ENCODE measurements at regions not wholly inside any gene's neighbourhood (a gene's known extent, or its start where the extent isn't known, plus 50 kb on each side); places are given as distances from the start of the nearest gene placed in this dataset.

DNA sequence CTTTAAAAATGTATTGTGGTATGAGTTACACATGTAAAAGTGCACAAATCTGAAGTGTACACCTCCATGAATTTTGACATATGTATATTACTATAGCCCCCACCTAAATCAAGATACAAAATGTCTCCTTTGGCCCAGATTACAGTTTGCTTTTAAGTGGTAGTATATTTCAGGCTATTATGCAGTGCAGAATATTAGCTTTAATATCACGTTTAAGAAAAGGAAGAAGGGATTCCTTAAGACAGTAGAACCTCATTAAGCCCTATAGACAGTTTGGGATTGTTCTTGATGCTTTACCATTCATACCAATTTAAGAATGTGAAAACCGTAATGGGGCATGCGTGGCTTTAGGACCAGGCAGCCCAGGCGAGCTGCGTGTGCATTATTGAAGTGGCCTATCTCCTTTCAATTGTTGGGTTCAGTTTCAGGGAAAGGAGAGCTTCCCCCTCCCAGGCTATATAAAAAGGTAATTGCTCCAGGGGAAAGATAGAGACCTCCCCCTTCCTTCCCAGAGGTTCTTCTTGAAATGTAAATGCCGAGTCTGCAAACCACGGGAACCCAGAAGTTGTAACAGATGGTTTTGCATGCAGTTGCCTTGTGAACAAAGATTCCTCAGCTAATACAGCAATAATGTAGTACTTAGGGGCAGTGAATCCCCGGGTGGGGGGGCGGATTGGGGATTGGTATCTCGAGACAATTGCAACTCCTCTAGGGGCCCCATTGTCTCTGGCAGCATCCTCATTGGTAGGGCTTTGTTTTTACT is 106.1 kb downstream of the UCHL1 start (continued):
- TF ChIP-seq ZNF70 (CRISPR knock-in tag; IDR thresholded peaks at IDR 0.05): no peak
- no peak for TF ChIP-seq BACH2 (CRISPR knock-in tag; IDR thresholded peaks at IDR 0.05; ENCODE audit: borderline replicate concordance)
- TF ChIP-seq, protein P1, sequence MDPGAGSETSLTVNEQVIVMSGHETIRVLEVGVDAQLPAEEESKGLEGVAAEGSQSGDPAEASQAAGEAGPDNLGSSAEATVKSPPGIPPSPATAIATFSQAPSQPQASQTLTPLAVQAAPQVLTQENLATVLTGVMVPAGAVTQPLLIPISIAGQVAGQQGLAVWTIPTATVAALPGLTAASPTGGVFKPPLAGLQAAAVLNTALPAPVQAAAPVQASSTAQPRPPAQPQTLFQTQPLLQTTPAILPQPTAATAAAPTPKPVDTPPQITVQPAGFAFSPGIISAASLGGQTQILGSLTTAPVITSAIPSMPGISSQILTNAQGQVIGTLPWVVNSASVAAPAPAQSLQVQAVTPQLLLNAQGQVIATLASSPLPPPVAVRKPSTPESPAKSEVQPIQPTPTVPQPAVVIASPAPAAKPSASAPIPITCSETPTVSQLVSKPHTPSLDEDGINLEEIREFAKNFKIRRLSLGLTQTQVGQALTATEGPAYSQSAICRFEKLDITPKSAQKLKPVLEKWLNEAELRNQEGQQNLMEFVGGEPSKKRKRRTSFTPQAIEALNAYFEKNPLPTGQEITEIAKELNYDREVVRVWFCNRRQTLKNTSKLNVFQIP (CRISPR knock-in tag; IDR thresholded peaks at IDR 0.05; ENCODE audit: borderline replicate concordance, low read depth): no peak
- no peak for TF ChIP-seq ISL1 (CRISPR knock-in tag; IDR thresholded peaks at IDR 0.05)

DNA sequence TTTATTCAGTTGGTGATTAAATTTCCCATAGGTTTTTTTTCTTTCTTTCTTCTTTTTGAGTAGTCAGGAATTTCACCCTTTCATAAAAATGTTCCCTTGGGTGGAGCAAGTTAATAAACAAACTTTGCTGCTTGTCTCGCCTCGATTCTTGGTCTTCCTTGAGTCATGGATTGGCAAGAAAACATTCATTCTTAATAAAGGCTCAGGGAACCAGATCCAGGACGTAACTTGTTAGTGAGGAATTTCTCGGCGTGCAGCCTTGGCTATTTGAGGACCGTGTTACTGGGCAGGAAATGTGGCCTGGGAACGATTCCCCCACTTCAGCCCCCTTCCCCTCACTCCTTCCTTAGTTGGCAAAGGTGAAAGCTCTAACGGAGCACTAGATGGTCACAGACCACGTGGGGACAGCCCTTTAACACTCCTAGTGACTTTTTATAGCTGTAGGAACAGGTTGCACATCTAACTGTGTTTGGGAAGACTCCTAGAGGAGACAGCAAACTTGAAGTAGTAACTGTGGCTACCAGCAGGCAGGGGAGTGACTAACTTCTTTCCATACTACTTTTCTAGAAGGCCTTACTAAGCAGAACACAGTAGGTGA is 106.8 kb downstream of the UCHL1 start:
- TF ChIP-seq ZNF70 (CRISPR knock-in tag; IDR thresholded peaks at IDR 0.05) (no peak), CREB5 (CRISPR knock-in tag; IDR thresholded peaks at IDR 0.05; ENCODE audit: low read depth) (no peak), ZFP3 (CRISPR knock-in tag; IDR thresholded peaks at IDR 0.05) (no peak), CSRNP3 (CRISPR knock-in tag; IDR thresholded peaks at IDR 0.05) (no peak), GLIS3 (CRISPR knock-in tag; IDR thresholded peaks at IDR 0.05) (no peak), ZC3H10 (CRISPR knock-in tag; IDR thresholded peaks at IDR 0.05) (no peak), SNAI2 (CRISPR knock-in tag; IDR thresholded peaks at IDR 0.05) (no peak), TCF4 (CRISPR knock-in tag; IDR thresholded peaks at IDR 0.05; ENCODE audit: borderline replicate concordance) (no peak), CSDC2 (CRISPR knock-in tag; IDR thresholded peaks at IDR 0.05) (no peak), ESRRG (CRISPR knock-in tag; IDR thresholded peaks at IDR 0.05) (no peak)
- TF ChIP-seq, protein P2, sequence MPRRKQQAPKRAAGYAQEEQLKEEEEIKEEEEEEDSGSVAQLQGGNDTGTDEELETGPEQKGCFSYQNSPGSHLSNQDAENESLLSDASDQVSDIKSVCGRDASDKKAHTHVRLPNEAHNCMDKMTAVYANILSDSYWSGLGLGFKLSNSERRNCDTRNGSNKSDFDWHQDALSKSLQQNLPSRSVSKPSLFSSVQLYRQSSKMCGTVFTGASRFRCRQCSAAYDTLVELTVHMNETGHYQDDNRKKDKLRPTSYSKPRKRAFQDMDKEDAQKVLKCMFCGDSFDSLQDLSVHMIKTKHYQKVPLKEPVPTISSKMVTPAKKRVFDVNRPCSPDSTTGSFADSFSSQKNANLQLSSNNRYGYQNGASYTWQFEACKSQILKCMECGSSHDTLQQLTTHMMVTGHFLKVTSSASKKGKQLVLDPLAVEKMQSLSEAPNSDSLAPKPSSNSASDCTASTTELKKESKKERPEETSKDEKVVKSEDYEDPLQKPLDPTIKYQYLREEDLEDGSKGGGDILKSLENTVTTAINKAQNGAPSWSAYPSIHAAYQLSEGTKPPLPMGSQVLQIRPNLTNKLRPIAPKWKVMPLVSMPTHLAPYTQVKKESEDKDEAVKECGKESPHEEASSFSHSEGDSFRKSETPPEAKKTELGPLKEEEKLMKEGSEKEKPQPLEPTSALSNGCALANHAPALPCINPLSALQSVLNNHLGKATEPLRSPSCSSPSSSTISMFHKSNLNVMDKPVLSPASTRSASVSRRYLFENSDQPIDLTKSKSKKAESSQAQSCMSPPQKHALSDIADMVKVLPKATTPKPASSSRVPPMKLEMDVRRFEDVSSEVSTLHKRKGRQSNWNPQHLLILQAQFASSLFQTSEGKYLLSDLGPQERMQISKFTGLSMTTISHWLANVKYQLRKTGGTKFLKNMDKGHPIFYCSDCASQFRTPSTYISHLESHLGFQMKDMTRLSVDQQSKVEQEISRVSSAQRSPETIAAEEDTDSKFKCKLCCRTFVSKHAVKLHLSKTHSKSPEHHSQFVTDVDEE (CRISPR knock-in tag; IDR thresholded peaks at IDR 0.05): no peak
- ATAC-seq: no peak

DNA sequence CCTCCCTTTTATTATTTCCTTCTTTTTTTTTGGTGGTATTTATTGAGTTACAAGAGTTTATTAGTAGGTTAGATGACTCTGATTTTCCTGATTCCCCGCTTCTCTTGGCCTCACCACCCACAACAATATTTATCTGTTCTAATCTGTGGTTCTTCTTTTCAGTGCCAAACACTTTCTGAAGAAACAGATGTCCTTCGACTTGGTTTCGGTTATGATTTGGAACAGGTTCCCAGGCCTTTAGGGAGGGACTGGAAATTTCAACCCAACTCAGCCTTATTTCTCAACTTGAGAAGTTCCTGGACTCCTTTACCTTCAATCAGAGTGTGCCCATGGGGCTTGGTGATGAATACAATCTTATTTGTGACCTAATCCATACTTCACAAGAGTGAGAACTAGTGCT is 108.1 kb downstream of the UCHL1 start:
- no peak for ATAC-seq
- TF ChIP-seq ZFP3 (CRISPR knock-in tag; IDR thresholded peaks at IDR 0.05): no peak
- TF ChIP-seq GLIS3 (CRISPR knock-in tag; IDR thresholded peaks at IDR 0.05): no peak
- TF ChIP-seq ISL1 (CRISPR knock-in tag; IDR thresholded peaks at IDR 0.05): no peak
- TF ChIP-seq, protein P2 (CRISPR knock-in tag; IDR thresholded peaks at IDR 0.05): no peak
- TF ChIP-seq PPARA (CRISPR knock-in tag; IDR thresholded peaks at IDR 0.05; ENCODE audit: borderline replicate concordance): no peak
- no peak for TF ChIP-seq BACH2 (CRISPR knock-in tag; IDR thresholded peaks at IDR 0.05; ENCODE audit: borderline replicate concordance)
- TF ChIP-seq ZC3H10 (CRISPR knock-in tag; IDR thresholded peaks at IDR 0.05): no peak
- no peak for TF ChIP-seq SNAI2 (CRISPR knock-in tag; IDR thresholded peaks at IDR 0.05)
- no peak for TF ChIP-seq OSR1 (CRISPR knock-in tag; IDR thresholded peaks at IDR 0.05)
- no peak for TF ChIP-seq TOX (CRISPR knock-in tag; IDR thresholded peaks at IDR 0.05; ENCODE audit: borderline replicate concordance)
- TF ChIP-seq ESRRG (CRISPR knock-in tag; IDR thresholded peaks at IDR 0.05): no peak
- no peak for TF ChIP-seq CSRNP3 (CRISPR knock-in tag; IDR thresholded peaks at IDR 0.05)
- no peak for TF ChIP-seq ZNF8 (CRISPR knock-in tag; IDR thresholded peaks at IDR 0.05)
- no peak for TF ChIP-seq ZNF565 (CRISPR knock-in tag; conservative IDR thresholded peaks at IDR 0.05; ENCODE audit: low read depth)
- TF ChIP-seq ZFP30 (CRISPR knock-in tag; IDR thresholded peaks at IDR 0.05): no peak
- no peak for TF ChIP-seq CSDC2 (CRISPR knock-in tag; IDR thresholded peaks at IDR 0.05)
